Colonic mucosa (tissue), 4 donors: ENCODE measurements at regions not wholly inside any gene's neighbourhood (a gene's known extent, or its start where the extent isn't known, plus 50 kb on each side); places are given as distances from the start of the nearest gene placed in this dataset.
A peak's percentile ranks its signal among the peaks of the same experiment; 100 is the strongest.

ENCODE experiments used
- DNase-seq: peaks from one replicate; pipeline ENCODE4 v3.0.0-alpha.2; 2020
- H3K27ac ChIP-seq: fragments of 200-600 bp; one replicate; pipeline ENCODE4 v1.8.0; 2021
- H3K27me3 ChIP-seq: fragments of 200-600 bp; one replicate; pipeline ENCODE4 v1.8.0; 2021
- H3K36me3 ChIP-seq: fragments of 200-600 bp; one replicate; pipeline ENCODE4 v1.8.0; 2021
- H3K4me1 ChIP-seq: fragments of 200-600 bp; one replicate; pipeline ENCODE4 v1.8.0; 2021; ENCODE audit warnings: mild to moderate bottlenecking
- H3K4me3 ChIP-seq: fragments of 200-600 bp; one replicate; pipeline ENCODE4 v1.8.0; 2021
- H3K9ac ChIP-seq, 2 donors: one replicate each; pipeline ENCODE4 v1.7.0; 2013; ENCODE audit warnings: control low read depth in 2 of 2, low read depth in 2 of 2, low read length in 2 of 2
- H3K9me3 ChIP-seq: fragments of 200-600 bp; one replicate; pipeline ENCODE4 v1.8.0; 2021
- CTCF ChIP-seq: fragments of 200-600 bp; IDR thresholded peaks from one replicate; pipeline ENCODE4 v1.8.0; 2022; ENCODE audit warnings: antibody characterized with exemption, mild to moderate bottlenecking
- intact Hi-C: fragments of 100-400 bp; cut with DNase I; formaldehyde crosslinking; loops from one replicate; pipeline ENCODE4 v1.14.1; 2022
- donor health status: healthy.
- donor health status: DM: no; HTN: no; CAD: no.
- donor health status: DM: no; HTN: no; CAD: no.

DNA sequence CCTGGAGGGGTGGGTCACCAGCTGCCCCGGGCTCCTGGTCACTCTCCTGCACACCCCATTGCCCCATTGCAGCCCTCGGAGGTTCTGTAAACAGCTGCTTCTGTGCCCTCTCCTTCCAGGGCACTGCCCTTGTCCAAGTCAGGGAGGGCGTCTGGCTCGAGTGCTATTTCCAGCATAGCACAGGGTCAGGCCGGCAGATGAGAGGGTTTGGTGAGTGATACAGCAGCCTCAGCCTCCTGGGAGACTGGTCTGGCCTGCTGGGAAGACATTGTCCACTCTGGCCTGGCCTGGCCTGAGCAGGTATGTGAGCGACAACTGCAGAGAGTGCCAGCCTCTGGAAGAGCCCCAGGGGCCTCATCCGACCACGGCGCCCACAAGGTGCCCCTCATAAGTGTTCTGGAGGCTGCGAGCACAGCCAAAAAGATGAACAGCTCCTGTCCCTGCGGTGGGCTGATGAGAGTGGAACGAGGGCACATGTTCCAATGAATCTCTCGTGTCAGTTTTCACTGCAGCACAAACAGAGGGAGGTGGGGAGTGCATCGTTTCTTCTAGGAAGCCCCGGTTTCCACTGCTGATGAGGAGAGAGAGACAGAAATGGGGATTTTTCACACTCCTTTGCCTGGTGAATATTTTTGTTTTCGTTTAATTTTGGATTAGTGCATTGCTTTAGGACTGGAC lies 105.8 kb upstream of the SDK2 start:
- Histone ChIP-seq H3K9ac (no peak overlapping the region), H3K4me1 (no peaks in the 10 kb centered on the region), H3K27ac (no peak overlapping the region), H3K4me3 (no peak overlapping the region), H3K36me3 (no peaks in the 10 kb centered on the region), H3K27me3 (no peaks in the 10 kb centered on the region), H3K9me3 (no peaks in the 10 kb centered on the region)
- TF ChIP-seq CTCF = no peak
- intact Hi-C loops = no loop called here
- no peak for DNase-seq

DNA sequence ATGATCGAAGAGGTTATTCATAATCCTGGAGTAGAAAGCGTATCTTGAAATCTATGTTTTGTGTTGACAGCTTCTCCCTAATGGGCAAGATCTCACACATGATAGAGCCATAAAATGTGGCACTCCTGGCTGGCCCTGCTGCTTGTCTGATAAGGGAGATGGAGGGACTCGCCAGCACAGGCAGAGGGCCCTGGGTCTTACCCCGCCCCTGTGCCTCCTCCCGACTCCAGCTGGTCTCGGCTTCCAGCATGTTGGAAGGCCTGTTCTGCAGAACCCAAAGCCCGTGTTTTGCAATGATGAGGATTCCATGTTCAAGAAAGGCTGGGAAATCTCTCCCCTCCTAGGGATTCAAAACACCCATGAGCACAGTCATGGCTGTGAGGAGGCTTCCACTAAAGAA lies 106.7 kb upstream of the SDK2 start:
- Histone ChIP-seq H3K4me3 (no peak overlapping the region), H3K36me3 (no peaks in the 10 kb centered on the region), H3K27ac (no peak overlapping the region), H3K27me3 (no peaks in the 10 kb centered on the region), H3K9me3 (no peaks in the 10 kb centered on the region), H3K4me1 (no peaks in the 10 kb centered on the region), H3K9ac (no peak overlapping the region)
- TF ChIP-seq CTCF = no peak
- intact Hi-C loops = no loop called here
- DNase-seq = peak; percentile 47

DNA sequence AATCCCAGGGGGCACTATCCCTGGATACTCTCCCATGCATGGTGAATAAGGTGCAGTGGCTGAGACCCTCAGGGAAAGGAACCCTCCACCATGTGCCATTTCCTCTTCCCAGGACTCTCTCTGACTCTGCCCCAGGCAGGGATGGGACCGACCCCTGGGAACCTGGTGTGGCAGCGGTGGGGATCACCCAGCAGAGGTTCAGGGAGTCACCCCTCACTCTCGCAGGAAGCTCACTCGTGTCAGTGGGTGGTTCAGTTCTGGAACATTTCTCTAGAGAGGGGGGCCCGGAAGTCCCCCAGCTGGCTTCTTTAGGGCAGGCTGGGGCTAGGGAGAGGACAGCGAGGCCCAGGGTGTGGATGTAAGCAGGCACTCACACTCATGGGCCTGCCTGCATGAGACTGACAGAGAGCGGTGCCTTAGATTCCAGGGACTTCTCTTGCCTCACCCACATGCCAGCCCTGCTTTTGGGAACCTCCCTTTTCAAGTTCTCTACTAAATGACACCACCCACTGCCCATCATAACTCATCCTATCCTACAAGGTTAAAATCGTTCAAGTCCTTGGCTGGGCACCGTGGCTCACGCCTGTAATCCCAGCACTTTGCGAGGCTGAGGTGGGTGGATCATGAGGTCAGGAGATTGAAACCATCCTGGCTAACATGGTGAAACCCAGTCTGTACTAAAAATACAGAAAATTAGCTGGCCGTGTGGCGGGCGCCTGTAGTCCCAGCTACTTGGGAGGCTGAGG lies 109.7 kb upstream of the SDK2 start:
- Histone ChIP-seq H3K4me3 (no peak overlapping the region), H3K4me1 (no peaks in the 10 kb centered on the region), H3K27ac (no peak overlapping the region), H3K36me3 (no peaks in the 10 kb centered on the region), H3K9me3 (no peaks in the 10 kb centered on the region), H3K9ac (no peak overlapping the region), H3K27me3 (no peaks in the 10 kb centered on the region)
- no peak for DNase-seq
- TF ChIP-seq CTCF = no peak
- intact Hi-C loops = no loop called here

DNA sequence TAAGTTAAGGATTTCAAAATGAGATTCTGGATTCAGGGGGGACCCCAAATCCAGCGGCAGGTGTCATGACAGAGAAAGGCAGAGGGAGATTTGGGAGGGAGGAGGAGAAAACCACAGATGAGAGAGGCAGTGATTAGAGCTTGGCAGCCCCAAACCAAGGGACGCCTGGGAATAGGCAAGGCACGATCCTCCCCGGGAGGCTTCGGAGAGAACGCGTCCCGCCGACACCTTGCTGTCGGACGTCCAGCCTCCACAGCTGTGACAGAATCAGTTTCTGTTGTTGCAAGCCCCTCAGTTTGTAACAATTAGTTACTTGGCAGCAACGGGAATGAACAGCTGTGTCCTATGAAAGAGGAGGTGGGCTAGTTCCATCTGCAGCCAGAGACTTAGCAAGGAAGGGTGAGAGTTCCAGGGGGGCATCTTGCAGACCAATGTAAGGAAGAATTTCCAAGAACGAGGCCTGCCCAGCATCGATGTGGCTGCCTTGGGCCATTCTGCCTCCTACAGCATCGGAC lies 110.7 kb upstream of the SDK2 start:
- TF ChIP-seq CTCF = no peak
- intact Hi-C loops = no loop called here
- no peak overlapping the region for H3K4me3 ChIP-seq

DNA sequence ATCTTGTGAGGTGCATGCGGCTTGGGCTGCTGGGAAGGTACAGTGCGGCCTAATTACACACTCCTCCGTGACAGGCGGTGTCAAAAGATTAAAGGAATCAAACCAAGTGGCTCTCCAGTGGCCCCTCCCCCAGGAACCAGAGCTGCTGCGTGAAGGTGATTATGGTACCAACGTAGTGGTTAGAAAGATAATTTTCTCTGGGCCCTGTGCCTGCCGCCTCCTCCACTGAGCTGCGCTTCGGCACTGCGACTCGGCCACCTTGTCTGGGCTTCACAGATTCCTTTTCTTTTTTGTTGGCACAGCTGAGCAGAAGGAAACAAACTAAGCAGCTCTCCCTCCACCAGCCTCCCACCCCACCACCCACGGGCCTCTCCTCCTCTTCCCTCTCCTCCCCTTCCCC lies 113.2 kb upstream of the SDK2 start:
- no peaks in the 10 kb centered on the region for H3K9me3 ChIP-seq
- intact Hi-C loops = no loop called here
- DNase-seq = no peak
- H3K27ac ChIP-seq = no peak overlapping the region
- H3K9ac ChIP-seq = no peak overlapping the region
- H3K4me1 ChIP-seq = no peaks in the 10 kb centered on the region
- H3K36me3 ChIP-seq = no peaks in the 10 kb centered on the region
- H3K27me3 ChIP-seq = no peaks in the 10 kb centered on the region
- no peak for TF ChIP-seq CTCF
- no peak overlapping the region for H3K4me3 ChIP-seq

More for the DNA sequence above, 110.7 kb upstream of the SDK2 start:
- H3K4me1 ChIP-seq = no peaks in the 10 kb centered on the region
- H3K9me3 ChIP-seq = no peaks in the 10 kb centered on the region
- H3K27me3 ChIP-seq = no peaks in the 10 kb centered on the region
- no peak overlapping the region for H3K9ac ChIP-seq
- no peak for DNase-seq
- no peak overlapping the region for H3K27ac ChIP-seq
- H3K36me3 ChIP-seq = no peaks in the 10 kb centered on the region
